HepG2 (cell line): ENCODE measurements at regions not wholly inside any gene's neighbourhood (a gene's known extent, or its start where the extent isn't known, plus 50 kb on each side); places are given as distances from the start of the nearest gene placed in this dataset.

Experiments
- CHD2 ChIP-seq: IDR thresholded peaks from 2 replicates; pipeline ENCODE4 v1.6.1; 2011; ENCODE audit warnings: low read depth, low read length, improper control_type of control experiment
- GATA4 ChIP-seq: sonication (generic); IDR thresholded peaks from 2 replicates; pipeline ENCODE4 v1.6.1; 2016; ENCODE audit warnings: antibody characterized with exemption, low read depth, borderline replicate concordance
- GMEB1 ChIP-seq: sonication (generic); formaldehyde crosslinking; IDR thresholded peaks from 2 replicates; pipeline ENCODE4 v1.5.1; 2020; ENCODE audit warnings: missing genetic modification reagents, mild to moderate bottlenecking, borderline replicate concordance
- GZF1 ChIP-seq: sonication (generic); formaldehyde crosslinking; IDR thresholded peaks from 2 replicates; pipeline ENCODE4 v1.5.1; 2020; ENCODE audit warnings: mild to moderate bottlenecking, missing genetic modification reagents
- HNRNPH1 ChIP-seq: fragments of 200-400 bp; formaldehyde crosslinking; optimal IDR thresholded peaks from 2 replicates; pipeline ENCODE3; 2017; ENCODE audit warnings: mild to moderate bottlenecking, low read depth, low read length
- MBD4 ChIP-seq: IDR thresholded peaks from 2 replicates; pipeline ENCODE4 v1.6.1; 2012; ENCODE audit warnings: low read length, inconsistent platforms, borderline replicate concordance
- NCOA1 ChIP-seq: sonication (generic); formaldehyde crosslinking; IDR thresholded peaks from 2 replicates; pipeline ENCODE4 v1.9.0; 2021; ENCODE audit warnings: missing genetic modification reagents
- NFE2L1 ChIP-seq: sonication (generic); formaldehyde crosslinking; IDR thresholded peaks from 2 replicates; pipeline ENCODE4 v1.4.0; 2020; ENCODE audit warnings: missing genetic modification reagents, mild to moderate bottlenecking, borderline replicate concordance
- TARDBP ChIP-seq: sonication (generic); formaldehyde crosslinking; IDR thresholded peaks from 2 replicates; pipeline ENCODE4 v1.8.0; 2022; ENCODE audit warnings: mild to moderate bottlenecking, missing genetic modification reagents
- ZFX ChIP-seq: sonication (generic); formaldehyde crosslinking; IDR thresholded peaks from 2 replicates; pipeline ENCODE4 v1.4.0; 2020; ENCODE audit warnings: mild to moderate bottlenecking, low read depth, missing genetic modification reagents, moderate library complexity
- ZNF407 ChIP-seq: sonication (generic); formaldehyde crosslinking; IDR thresholded peaks from one replicate; pipeline ENCODE4 v1.5.1; 2020; ENCODE audit warnings: mild to moderate bottlenecking, missing genetic modification reagents; ENCODE audit errors: not compliant biosample characterization
- ZNF713 ChIP-seq: sonication (generic); formaldehyde crosslinking; IDR thresholded peaks from 2 replicates; pipeline ENCODE4 v1.4.0; 2020; ENCODE audit warnings: mild to moderate bottlenecking, missing genetic modification reagents
- TF ChIP-seq, protein P1 (sequence below): sonication (generic); formaldehyde crosslinking; IDR thresholded peaks from 2 replicates; pipeline ENCODE4 v1.5.1; 2020; ENCODE audit warnings: missing genetic modification reagents, mild to moderate bottlenecking, borderline replicate concordance

DNA sequence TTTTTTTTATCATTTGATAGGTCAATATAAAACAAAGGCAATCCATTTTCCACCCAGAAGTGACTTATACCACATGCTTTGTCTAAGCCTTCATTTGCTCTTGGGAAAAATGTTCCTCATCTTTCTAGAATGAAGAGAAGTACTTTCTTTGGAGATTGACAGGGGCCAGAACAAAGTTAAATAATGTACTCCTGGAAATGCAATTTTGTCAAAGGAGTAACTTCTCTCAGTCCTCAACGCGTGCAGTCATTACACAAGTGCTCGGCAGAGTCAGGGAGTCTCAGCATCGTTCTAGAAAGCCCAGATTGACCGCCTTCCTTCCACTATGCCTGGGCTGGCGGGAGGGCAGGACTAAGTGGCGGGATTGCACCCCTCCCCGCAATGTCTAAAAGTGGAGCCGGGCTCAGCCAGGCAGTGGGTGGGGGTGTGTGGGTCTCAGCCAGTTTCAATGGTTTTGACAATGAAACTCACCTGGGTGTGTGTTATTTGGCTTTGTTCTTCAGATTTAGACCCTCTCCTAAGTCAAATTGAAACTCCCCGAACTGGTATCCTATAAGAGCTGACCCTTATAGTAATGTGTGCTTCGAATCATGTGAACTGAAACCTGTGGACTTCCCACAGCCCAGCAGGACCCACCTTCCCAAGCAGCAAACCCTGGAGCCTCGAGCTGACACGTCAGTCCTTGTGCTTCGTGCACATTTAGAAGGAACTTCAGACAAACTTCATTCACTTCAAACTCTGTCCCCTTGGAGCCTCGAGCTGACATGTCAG is 63.2 kb upstream of the DUSP22 start (continued):
- TF ChIP-seq ZNF407 (CRISPR knock-in tag) (no peak), NCOA1 (CRISPR knock-in tag) (no peak), HNRNPH1 (no peak), TARDBP (CRISPR knock-in tag) (no peak), GZF1 (CRISPR knock-in tag) (no peak), ZFX (CRISPR knock-in tag) (no peak), GMEB1 (no peak), MBD4 (no peak), NFE2L1 (CRISPR knock-in tag) (no peak), ZNF713 (CRISPR knock-in tag) (no peak), GATA4 (no peak), CHD2 (no peak)
- TF ChIP-seq, protein P1, sequence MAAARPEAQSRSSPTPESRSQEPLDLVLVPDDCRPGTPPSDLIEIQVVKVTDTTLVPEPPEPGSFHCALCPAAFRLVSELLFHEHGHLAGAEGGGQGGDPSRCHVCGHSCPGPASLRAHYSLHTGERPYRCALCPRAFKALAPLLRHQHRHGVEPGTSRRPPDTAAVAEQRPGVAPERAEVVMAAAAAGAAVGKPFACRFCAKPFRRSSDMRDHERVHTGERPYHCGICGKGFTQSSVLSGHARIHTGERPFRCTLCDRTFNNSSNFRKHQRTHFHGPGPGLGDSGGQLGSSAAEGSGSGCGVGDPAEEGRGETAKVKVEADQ = no peak
- TF ChIP-seq, all 625 proteins: peak for 0
